LNCaP clone FGC (cell line): ENCODE measurements at regions not wholly inside any gene's neighbourhood (a gene's known extent, or its start where the extent isn't known, plus 50 kb on each side); places are given as distances from the start of the nearest gene placed in this dataset.

ENCODE experiments used
- DNase-seq: peaks from one replicate; pipeline ENCODE4 v3.0.0-alpha.2; 2011; ENCODE audit warnings: low read depth
- H3K4me3 ChIP-seq: 2 replicates; pipeline ENCODE4 v1.5.1; 2011; ENCODE audit warnings: mild to moderate bottlenecking, low read depth, low read length, control low read depth
- CTCF ChIP-seq: IDR thresholded peaks from 2 replicates; pipeline ENCODE4 v1.5.1; 2012; ENCODE audit warnings: mild to moderate bottlenecking; ENCODE audit not compliant: control insufficient read depth, insufficient read depth; ENCODE audit errors: extremely low read depth

DNA sequence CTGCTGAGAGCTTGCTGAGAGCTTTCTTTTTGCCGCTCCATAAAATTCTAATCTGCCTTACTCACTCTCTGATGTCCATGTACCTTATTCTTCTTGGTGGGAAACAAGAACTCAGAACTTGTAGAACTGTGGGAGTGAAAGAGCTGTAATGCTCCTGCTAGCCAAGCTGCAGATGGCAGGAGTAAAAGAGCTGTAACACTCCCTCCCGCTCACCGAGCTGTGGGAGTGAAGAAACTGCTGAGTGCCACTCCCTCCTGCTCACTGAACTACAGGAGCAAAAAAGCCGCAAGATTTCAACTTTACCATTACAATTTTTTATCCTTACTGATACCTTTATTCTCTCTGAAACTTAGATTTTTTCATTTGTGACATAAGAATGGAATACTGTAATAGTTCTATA is 199.1 kb downstream of the SI start:
- H3K4me3 ChIP-seq, result no peak overlapping the region
- no peak for TF ChIP-seq CTCF
- DNase-seq, result no peak

DNA sequence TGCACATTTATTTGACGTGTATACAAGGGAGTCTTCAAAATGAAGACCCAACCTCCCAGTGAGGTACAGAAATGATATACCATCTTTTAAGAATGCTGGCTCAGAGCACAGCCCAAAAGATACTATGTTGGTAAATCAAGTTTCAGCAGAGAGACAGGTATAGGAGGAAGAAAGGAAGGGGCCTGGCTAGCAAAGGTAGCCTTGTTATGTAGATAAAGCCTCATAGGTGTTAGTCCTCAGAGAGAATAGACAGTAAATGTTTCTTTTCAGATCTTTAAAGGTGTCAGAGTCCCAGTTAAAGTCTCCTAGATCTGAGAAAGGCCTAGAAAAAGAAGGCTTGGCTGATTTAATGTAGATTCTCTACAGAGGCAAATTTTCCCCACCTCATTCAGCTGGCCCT is 213.8 kb downstream of the SI start:
- DNase-seq, result no peak
- no peak overlapping the region for H3K4me3 ChIP-seq
- TF ChIP-seq CTCF, result no peak

GRCh38 chr3:164852866-164853265 is 225.4 kb downstream of the SI start:
- no peak overlapping the region for H3K4me3 ChIP-seq
- TF ChIP-seq CTCF, result no peak
- DNase-seq, result no peak

DNA sequence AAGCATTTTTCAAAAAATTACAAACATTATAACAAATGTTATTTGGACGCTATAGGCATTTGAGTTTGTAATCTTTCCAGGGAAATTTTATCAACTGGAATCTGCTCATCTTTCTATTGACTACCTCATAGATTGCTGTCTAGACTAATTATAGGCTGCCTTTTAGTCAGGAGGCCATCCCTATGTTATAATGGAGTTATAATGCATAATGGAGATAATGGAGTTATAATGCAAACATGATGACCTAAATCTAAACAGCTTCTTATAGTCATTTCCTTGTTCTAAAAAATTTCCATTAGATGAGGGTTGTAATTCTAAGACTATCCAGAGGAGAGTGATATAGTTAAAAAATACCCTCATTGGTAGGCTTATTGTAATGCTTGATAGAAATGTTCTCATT is 226.4 kb downstream of the SI start:
- no peak overlapping the region for H3K4me3 ChIP-seq
- TF ChIP-seq CTCF, result no peak
- DNase-seq, result no peak

DNA sequence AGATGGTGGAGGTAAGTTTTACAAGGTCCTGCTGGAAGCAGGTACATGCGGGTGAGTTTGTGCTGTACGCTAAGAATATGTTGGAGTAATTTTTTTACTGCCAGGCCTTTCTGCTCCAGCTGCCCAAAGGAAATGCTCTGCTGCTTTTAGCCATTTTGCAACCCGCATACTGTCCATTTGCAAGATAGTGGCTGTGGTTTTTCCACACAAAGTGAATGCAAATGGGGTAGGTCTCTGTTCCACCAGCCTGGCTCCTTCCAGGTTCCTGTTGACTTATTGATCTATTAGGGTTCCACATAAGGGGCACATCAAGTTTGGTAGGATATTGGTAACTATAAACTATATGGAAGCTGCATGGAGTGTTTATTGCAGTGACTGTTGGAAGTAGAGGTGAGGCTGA is 227.1 kb downstream of the SI start:
- TF ChIP-seq CTCF, result no peak
- no peak for DNase-seq
- H3K4me3 ChIP-seq, result no peak overlapping the region

DNA sequence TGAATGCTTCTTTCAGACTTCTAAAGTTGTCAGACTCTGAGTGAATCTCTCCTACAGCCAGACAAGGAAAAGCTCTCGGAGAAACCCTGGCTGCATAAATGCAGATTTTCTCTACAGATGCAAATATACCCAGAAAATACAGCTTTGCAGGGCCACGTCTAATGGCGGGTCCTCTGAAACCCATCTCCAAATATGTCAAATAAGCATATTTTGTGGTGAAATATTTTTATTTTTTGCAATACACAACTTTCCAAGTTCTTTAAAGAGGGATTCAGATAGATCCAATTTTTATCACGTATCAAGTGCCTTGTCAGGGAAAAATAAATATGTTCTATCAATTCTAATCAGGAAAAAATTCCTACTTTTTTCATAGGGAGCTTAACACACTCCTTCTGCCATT is 229.4 kb downstream of the SI start:
- H3K4me3 ChIP-seq, result no peak overlapping the region
- TF ChIP-seq CTCF, result no peak
- DNase-seq, result no peak

DNA sequence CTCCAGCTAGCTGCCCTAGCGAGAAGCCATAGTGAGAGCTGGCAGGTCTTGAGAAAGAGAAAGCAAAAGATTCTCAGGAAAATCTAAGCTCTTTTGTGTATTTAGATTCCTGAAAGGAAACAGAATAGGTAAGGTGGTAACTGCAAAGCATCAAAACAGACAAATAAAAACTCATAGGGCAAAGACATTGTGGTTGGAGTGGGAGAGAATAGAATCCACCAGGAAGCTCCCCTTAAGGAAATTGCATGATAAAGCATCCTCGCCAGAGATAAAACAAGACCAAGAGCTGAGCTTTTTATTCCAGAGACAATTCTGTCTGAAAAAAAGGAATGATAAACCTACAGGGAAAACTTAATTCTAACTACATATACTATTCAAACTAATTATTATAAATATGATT is 232.6 kb downstream of the SI start:
- no peak overlapping the region for H3K4me3 ChIP-seq
- DNase-seq, result no peak
- no peak for TF ChIP-seq CTCF
